ENCODE measurements at regions not wholly inside any gene's neighbourhood (a gene's known extent, or its start where the extent isn't known, plus 50 kb on each side); places are given as distances from the start of the nearest gene placed in this dataset.
"Not testable (repeated sequence)": the region's sequence is repeated elsewhere in the genome, so short reads cannot be mapped to it uniquely, and the experiment has no call there.

- no peak for DNase-seq
These were observed 50.8 kb upstream of the BOD1L1 start for GRCh38 chr4:13678186-13678924.

DNA sequence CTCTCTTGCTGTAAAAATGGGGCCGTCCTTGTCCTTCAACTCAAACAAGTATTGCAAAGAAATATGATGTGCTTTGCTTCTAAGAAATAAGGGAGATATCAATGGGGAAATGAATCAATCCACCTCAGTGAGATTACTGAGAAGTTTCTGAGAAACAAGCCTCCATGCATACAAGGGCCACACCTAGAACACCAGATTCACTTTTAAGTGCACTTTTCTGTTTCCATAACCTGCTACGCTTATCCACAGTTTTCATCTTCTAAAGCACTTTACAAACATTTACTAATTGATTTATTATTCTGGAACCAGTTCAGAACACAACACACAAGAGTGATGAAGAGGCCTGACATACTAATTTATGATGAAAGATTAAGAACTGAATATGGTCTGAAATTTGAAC lies 54.0 kb upstream of the BOD1L1 start:
- no peak for DNase-seq

DNA sequence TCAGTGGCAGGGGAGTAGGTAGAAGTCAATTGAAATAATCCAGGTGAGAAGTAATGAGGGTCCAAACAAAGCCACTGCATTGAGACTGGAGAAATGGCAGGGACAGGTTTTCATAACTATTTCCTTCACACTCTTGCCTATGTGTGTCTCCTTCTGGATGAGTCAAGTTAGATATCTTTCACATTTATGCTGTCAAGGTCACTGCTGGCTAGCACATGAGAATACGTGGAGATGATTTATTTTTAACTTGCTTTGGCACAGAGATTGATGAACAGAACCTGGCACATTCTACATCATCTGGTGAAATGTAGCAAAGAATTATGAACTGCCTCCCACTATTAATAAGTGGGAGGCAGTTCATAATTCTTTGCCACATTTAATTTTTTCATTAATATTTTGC lies 66.7 kb upstream of the BOD1L1 start:
- no peak for DNase-seq

DNA sequence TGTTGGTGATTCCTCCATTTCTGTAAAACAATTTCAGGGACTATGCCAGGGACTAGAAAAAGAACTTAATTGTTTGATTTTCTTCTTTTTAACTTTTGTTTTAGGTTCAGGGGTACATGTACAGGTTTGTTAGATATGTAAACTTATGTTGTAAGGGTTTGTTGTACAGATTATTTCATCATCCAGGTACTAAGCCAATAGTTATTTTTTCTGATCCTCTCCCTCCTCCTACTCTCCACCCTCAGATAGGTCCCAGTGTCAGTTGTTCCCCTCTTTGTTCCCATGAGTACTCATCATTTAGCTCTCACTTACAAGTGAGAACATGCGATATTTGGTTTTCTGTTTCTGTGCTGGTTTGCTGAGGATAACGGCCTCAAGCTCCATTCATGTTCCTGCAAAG lies 70.8 kb upstream of the BOD1L1 start:
- DNase-seq = no peak

GRCh38 chr4:13700021-13700857 lies 72.7 kb upstream of the BOD1L1 start:
- DNase-seq = no peak

DNA sequence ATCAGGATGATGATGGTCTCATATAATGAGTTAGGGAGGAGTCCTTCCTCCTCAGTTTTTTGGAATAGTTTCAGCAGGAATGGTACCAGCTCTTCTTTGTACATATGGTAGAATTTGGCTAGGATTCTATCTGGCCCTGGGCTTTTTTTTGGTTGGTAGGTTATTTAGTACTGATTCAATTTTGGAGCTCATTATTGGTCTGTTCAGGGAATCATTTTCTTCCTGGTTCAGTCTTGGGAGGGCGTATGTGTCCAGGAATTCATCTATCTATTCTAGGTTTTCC lies 73.3 kb upstream of the BOD1L1 start:
- not testable (repeated sequence) for DNase-seq

- DNase-seq = no peak
These were observed 74.5 kb upstream of the BOD1L1 start for GRCh38 chr4:13701937-13702446.

- no peak for DNase-seq
These were observed 75.6 kb upstream of the BOD1L1 start for GRCh38 chr4:13703096-13703495.

- DNase-seq = no peak
These were observed 76.5 kb upstream of the BOD1L1 start for GRCh38 chr4:13704035-13704434.

GRCh38 chr4:13704761-13705160 lies 77.2 kb upstream of the BOD1L1 start:
- DNase-seq = no peak

GRCh38 chr4:13705521-13706041 lies 78.1 kb upstream of the BOD1L1 start:
- no peak for DNase-seq

- DNase-seq = no peak
These were observed 78.6 kb upstream of the BOD1L1 start for GRCh38 chr4:13706120-13706519.

GRCh38 chr4:13706716-13707115 lies 79.2 kb upstream of the BOD1L1 start:
- DNase-seq = no peak

- no peak for DNase-seq
These were observed 82.8 kb upstream of the BOD1L1 start for GRCh38 chr4:13710246-13710885.

GRCh38 chr4:13711233-13711785 lies 83.8 kb upstream of the BOD1L1 start:
- DNase-seq = no peak

DNA sequence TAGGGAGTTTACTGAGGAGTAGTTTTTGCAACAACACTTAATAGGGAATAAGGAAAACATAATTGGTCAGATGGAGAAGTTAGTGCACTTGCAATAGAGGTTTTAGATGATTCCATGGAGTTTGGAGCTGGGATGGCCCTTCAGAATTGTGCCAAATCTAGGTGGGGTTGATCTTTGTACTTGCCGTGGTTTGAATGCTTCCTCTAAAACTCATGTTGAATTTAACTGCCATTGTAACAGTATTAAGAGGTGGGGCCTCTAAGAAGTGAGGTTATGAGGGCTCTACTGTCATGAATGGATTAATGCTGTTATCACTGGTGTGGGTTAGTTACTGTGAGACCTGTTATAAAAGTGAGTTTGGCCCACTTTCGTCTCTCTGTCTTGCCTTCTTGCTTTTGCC lies 94.4 kb upstream of the BOD1L1 start:
- no peak for DNase-seq

- DNase-seq = no peak
These were observed 95.1 kb upstream of the BOD1L1 start for GRCh38 chr4:13722649-13723048.

DNA sequence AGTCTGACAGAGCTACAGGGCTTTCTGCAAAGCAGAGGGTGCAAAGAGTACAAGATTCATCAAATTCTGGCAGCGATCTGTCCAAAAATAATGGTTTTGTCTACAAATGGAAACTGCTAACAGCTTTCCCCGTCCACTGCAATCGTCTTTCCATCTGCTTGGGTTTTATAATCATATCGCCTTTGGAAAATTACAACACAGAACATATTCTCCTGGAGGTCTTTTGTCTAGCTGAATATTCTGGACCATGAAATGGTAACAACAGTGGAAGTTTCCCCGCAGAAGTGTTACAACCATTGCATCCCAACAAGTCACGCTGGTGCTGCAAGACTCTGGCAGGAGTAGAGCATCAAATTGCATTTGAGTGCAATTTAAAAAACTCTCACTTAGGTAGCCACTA lies 101.2 kb upstream of the BOD1L1 start:
- DNase-seq = no peak

DNA sequence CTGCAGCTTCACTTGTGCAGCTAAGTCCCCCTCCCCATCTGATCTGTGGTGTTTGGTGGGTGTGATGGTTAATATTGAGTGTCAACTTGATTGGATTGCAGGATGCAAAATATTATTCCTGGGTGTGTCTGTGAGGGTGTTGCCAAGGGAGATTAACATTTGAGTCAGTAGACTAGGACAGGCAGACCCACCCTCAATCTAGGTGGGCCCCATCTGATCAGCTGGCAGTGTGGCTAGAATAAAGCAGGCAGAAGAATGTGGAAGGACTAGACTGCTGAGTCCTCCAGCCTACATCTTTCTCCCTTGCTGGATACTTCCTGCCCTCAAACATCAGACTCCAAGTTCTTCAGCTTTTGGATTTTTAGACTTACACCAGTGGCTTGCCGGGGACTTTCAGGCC lies 103.5 kb upstream of the BOD1L1 start:
- no peak for DNase-seq

DNA sequence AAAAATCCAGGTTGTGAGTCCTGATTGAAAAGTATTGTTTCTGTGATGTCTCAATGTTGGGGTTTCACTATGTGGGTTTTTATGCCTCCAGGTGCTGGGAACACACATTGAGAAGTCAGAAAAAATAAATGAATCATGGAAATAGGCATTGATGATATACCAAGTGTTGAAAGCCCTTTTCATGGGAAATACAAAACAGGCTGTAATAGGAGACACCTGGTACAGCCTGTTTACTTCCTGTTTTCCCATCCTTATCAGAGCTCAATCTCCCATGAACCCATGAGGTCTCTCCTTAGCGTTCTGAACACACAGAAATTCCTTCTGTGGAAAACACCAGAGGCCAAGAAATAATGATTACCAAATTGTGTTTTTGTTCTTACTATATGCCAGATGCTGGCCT lies 106.3 kb upstream of the BOD1L1 start:
- DNase-seq = no peak

- DNase-seq = no peak
These were observed 123.1 kb upstream of the BOD1L1 start for GRCh38 chr4:13750594-13750993.

DNA sequence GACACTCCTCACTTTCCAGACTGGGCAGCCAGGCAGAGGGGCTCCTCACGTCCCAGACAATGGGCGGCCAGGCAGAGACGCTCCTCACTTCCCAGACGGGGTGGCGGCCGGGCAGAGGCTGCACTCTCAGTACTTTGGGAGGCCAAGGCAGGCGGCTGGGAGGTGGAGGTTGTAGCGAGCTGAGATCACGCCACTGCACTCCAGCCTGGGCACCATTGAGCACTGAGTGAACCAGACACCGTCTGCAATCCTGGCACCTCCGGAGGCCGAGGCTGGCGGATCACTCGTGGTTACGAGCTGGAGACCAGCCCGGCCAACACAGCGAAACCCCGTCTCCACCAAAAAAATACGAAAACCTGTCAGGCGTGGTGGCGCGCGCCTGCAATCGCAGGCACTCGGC lies 134.1 kb upstream of the BOD1L1 start:
- not testable (repeated sequence) for DNase-seq

DNA sequence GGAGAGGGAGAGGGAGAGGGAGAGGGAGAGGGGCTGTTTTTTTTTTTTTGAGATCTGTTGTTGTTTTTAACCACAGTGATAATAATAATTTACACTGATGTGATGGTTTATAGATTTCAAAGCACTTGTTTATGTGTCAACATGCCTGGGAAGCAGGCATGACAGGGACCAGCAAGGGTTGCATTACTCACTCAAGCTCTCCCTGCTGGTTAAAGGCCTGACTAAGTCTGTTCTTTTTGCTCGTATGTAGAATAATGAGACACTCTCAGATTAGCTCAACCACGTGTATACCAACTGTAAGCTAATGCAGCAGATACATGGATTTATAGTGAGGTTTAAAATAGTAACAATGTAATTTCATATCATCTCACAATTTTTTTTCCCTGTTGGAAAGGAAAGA lies 134.6 kb upstream of the BOD1L1 start:
- DNase-seq = no peak

Data from CD4-positive, alpha-beta T cell treated with Interleukin-6 for 4 hours (primary cell).